Nephron progenitor cell (in vitro differentiated cells): ENCODE measurements at regions not wholly inside any gene's neighbourhood (a gene's known extent, or its start where the extent isn't known, plus 50 kb on each side); places are given as distances from the start of the nearest gene placed in this dataset.

Source experiments
- DNase-seq: peaks from one replicate; pipeline ENCODE4 v3.0.0; 2021
- H3K27ac Mint-ChIP-seq: 2 replicates; pipeline ENCODE4 v1.8.0; 2021; ENCODE audit warnings: mild to moderate bottlenecking, moderate library complexity, mixed read lengths
- H3K27me3 Mint-ChIP-seq: 2 replicates; pipeline ENCODE4 v1.8.0; 2021; ENCODE audit warnings: mild to moderate bottlenecking, low read depth, mixed read lengths; ENCODE audit not compliant: poor library complexity
- H3K36me3 Mint-ChIP-seq: 2 replicates; pipeline ENCODE4 v1.8.0; 2021; ENCODE audit warnings: low read depth, mixed read lengths
- H3K4me1 Mint-ChIP-seq: 2 replicates; pipeline ENCODE4 v1.8.0; 2021; ENCODE audit warnings: mixed read lengths
- H3K4me3 Mint-ChIP-seq: 2 replicates; pipeline ENCODE4 v1.8.0; 2021; ENCODE audit warnings: mild to moderate bottlenecking, moderate library complexity, mixed read lengths
- H3K9me3 Mint-ChIP-seq: 2 replicates; pipeline ENCODE4 v1.8.0; 2021; ENCODE audit warnings: mild to moderate bottlenecking, moderate library complexity, mixed read lengths
- TF ChIP-seq, protein P1 (sequence below): fragments of 200-600 bp; sonication (generic); IDR thresholded peaks from 2 replicates; pipeline ENCODE4 v1.5.0; 2021; ENCODE audit warnings: antibody characterized with exemption

- Mint-ChIP-seq H3K27ac (no peak overlapping the region), H3K27me3 (peaks cover 8% of the 10 kb centered on the region), H3K36me3 (no peaks in the 10 kb centered on the region), H3K9me3 (peaks cover 5% of the 10 kb centered on the region), H3K4me1 (peaks cover 8% of the 10 kb centered on the region), H3K4me3 (no peak overlapping the region)
- TF ChIP-seq, protein P1, sequence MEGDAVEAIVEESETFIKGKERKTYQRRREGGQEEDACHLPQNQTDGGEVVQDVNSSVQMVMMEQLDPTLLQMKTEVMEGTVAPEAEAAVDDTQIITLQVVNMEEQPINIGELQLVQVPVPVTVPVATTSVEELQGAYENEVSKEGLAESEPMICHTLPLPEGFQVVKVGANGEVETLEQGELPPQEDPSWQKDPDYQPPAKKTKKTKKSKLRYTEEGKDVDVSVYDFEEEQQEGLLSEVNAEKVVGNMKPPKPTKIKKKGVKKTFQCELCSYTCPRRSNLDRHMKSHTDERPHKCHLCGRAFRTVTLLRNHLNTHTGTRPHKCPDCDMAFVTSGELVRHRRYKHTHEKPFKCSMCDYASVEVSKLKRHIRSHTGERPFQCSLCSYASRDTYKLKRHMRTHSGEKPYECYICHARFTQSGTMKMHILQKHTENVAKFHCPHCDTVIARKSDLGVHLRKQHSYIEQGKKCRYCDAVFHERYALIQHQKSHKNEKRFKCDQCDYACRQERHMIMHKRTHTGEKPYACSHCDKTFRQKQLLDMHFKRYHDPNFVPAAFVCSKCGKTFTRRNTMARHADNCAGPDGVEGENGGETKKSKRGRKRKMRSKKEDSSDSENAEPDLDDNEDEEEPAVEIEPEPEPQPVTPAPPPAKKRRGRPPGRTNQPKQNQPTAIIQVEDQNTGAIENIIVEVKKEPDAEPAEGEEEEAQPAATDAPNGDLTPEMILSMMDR = no peak
- DNase-seq = no peak
Observed at GRCh38 chr1:164356511-164356910, 202.5 kb upstream of the PBX1 start.

DNA sequence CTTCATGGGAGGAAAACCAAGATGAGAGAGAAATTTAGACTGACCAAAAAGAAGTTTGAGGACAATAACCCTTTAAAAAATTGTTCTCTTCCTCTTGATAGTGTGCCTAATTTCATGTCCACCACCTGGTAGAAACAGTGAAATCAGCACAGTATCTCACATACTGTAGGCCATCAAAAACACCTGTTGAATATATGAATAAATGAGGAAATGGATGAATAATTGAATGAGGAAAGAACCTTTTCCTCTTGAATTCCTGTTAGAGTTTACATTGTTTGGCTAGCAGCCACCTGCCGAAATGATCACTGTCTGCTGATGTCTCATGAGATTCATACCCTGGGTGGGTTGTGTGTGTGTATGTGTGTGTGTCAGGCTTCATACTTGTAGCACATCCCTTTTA lies 198.7 kb upstream of the PBX1 start:
- Mint-ChIP-seq H3K4me1 (peaks cover 8% of the 10 kb centered on the region), H3K27me3 (peaks cover 8% of the 10 kb centered on the region), H3K36me3 (no peaks in the 10 kb centered on the region), H3K4me3 (no peak overlapping the region), H3K9me3 (peaks cover 12% of the 10 kb centered on the region), H3K27ac (no peak overlapping the region)
- DNase-seq = no peak
- TF ChIP-seq, protein P1 = no peak

- Mint-ChIP-seq H3K27me3 (peaks cover 14% of the 10 kb centered on the region), H3K9me3 (peaks cover 27% of the 10 kb centered on the region), H3K4me3 (no peak overlapping the region), H3K27ac (no peak overlapping the region), H3K4me1 (peaks cover 8% of the 10 kb centered on the region), H3K36me3 (no peaks in the 10 kb centered on the region)
- DNase-seq = no peak
- TF ChIP-seq, protein P1 = no peak
Observed at GRCh38 chr1:164361927-164362326, 197.1 kb upstream of the PBX1 start.

GRCh38 chr1:164363980-164364379 lies 195.0 kb upstream of the PBX1 start:
- Mint-ChIP-seq H3K4me1 (no peaks in the 10 kb centered on the region), H3K4me3 (no peak overlapping the region), H3K36me3 (no peaks in the 10 kb centered on the region)

GRCh38 chr1:164366014-164366413 lies 193.0 kb upstream of the PBX1 start:
- H3K4me1 Mint-ChIP-seq = no peaks in the 10 kb centered on the region
- H3K9me3 Mint-ChIP-seq = peaks cover 40% of the 10 kb centered on the region
- no peak for DNase-seq
- H3K27me3 Mint-ChIP-seq = peaks cover 9% of the 10 kb centered on the region
- no peak overlapping the region for H3K27ac Mint-ChIP-seq
- TF ChIP-seq, protein P1 = no peak
- no peak overlapping the region for H3K4me3 Mint-ChIP-seq
- no peaks in the 10 kb centered on the region for H3K36me3 Mint-ChIP-seq

More at GRCh38 chr1:164363980-164364379, 195.0 kb upstream of the PBX1 start:
- TF ChIP-seq, protein P1 = no peak
- Mint-ChIP-seq H3K9me3 (peaks cover 40% of the 10 kb centered on the region), H3K27ac (no peak overlapping the region), H3K27me3 (peaks cover 9% of the 10 kb centered on the region)
- DNase-seq = no peak

DNA sequence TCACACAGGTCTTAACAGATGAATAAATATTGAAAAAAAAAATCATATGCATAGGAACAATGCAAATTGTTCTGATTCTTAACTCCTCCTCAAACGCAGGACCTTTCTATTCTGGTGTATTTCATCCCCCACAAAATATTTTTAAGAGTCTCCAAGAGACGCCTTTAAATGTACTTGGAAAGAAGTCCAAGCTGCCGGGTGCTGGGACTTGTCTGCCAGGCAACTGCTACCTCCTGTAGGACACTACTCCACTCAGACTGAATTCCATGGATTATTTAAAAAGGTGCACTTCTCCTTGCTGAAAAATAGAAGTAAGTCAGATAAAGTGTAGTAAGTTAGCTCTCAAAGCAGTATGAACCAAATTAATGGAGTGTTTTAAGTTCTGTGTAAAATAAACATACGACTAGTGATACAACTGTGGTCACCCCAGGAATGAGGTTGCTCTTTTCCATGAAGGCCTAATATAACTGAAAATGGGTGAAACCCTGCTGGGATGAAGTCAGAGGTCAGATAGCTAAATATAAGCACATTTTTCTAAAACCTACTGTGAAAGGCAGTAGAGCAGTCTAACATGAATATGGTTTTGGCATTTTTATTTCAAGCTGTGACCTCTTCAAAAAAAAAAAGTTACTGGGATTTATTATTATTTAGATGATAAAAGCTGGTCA lies 189.2 kb upstream of the PBX1 start:
- no peak overlapping the region for H3K4me3 Mint-ChIP-seq
- no peaks in the 10 kb centered on the region for H3K36me3 Mint-ChIP-seq
- H3K27ac Mint-ChIP-seq = peak overlapping the region; percentile 61
- H3K9me3 Mint-ChIP-seq = peaks cover 32% of the 10 kb centered on the region
- H3K27me3 Mint-ChIP-seq = peaks cover 9% of the 10 kb centered on the region
- no peaks in the 10 kb centered on the region for H3K4me1 Mint-ChIP-seq
- TF ChIP-seq, protein P1 = no peak
- no peak for DNase-seq
